Astrocyte (in vitro differentiated cells and primary cell): ENCODE measurements at regions not wholly inside any gene's neighbourhood (a gene's known extent, or its start where the extent isn't known, plus 50 kb on each side); places are given as distances from the start of the nearest gene placed in this dataset.

ENCODE experiments used
- EZH2 ChIP-seq: IDR thresholded peaks from 2 replicates; pipeline ENCODE4 v1.6.1; 2012; ENCODE audit warnings: mild to moderate bottlenecking, low read length, inconsistent platforms; ENCODE audit not compliant: insufficient read depth
- TF ChIP-seq, protein P1 (sequence below): IDR thresholded peaks from 2 replicates; pipeline ENCODE4 v1.5.1; 2011; ENCODE audit warnings: low read depth, mild to moderate bottlenecking, inconsistent platforms, low read length, moderate library complexity; ENCODE audit not compliant: insufficient read depth

DNA sequence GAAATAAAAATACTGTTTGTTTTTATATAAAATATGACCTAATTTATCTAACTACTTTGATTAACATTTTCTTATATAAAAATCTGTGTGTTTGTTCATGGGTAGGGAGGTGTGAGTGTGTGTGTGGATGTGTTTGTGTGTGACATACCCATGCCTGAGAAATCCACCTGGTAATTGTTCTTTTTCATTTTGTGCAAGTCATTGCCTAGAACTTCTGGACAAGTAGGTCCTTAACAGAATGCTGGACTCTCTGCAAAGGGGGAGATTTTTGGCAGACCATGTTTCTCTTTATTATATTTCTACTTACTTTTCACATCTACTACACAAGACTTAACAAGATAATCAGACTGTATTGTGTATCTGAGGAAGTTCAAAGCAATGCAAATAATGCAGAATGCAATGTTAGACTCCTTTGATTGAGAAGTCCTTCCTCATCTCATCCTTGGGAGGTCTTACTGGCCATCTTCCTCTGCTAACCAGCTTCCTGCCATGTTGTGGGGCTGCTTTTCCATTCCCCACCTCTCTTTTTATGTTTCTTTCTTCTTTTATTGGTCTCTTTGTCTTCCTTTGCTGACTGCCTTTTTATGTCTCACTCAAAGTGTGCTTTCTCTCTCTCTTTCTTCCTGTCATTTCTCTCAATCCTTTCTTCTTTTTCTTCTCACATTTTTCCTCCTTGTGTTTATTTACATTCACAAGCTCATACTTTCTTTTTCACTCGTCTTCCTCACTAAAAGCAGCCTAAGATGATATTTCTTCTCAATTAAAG is 1017.0 kb upstream of the CNTN5 start:
- TF ChIP-seq, protein P1, sequence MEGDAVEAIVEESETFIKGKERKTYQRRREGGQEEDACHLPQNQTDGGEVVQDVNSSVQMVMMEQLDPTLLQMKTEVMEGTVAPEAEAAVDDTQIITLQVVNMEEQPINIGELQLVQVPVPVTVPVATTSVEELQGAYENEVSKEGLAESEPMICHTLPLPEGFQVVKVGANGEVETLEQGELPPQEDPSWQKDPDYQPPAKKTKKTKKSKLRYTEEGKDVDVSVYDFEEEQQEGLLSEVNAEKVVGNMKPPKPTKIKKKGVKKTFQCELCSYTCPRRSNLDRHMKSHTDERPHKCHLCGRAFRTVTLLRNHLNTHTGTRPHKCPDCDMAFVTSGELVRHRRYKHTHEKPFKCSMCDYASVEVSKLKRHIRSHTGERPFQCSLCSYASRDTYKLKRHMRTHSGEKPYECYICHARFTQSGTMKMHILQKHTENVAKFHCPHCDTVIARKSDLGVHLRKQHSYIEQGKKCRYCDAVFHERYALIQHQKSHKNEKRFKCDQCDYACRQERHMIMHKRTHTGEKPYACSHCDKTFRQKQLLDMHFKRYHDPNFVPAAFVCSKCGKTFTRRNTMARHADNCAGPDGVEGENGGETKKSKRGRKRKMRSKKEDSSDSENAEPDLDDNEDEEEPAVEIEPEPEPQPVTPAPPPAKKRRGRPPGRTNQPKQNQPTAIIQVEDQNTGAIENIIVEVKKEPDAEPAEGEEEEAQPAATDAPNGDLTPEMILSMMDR, result no peak
- TF ChIP-seq EZH2, result no peak
